ENCODE measurements at regions not wholly inside any gene's neighbourhood (a gene's known extent, or its start where the extent isn't known, plus 50 kb on each side); places are given as distances from the start of the nearest gene placed in this dataset.
"Not testable (repeated sequence)": the region's sequence is repeated elsewhere in the genome, so short reads cannot be mapped to it uniquely, and the experiment has no call there.

DNA sequence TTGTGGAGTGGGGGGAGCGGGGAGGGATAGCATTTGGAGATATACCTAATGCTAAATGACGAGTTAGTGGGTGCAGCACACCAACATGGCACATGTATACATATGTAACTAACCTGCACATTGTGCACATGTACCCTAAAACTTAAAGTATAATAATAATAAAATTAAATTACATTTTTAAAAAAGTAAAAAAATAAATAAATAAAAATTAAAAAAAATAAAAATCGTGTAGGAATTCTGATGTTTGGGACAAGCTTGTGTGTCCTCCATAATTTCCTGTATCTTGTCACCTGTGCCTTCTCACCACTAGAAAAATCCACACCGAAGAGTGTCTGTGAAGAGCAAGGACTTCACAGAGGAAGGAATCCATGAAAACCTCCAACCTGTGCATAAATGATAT is 400.5 kb upstream of the MGMT start:
- TF ChIP-seq, protein P1, sequence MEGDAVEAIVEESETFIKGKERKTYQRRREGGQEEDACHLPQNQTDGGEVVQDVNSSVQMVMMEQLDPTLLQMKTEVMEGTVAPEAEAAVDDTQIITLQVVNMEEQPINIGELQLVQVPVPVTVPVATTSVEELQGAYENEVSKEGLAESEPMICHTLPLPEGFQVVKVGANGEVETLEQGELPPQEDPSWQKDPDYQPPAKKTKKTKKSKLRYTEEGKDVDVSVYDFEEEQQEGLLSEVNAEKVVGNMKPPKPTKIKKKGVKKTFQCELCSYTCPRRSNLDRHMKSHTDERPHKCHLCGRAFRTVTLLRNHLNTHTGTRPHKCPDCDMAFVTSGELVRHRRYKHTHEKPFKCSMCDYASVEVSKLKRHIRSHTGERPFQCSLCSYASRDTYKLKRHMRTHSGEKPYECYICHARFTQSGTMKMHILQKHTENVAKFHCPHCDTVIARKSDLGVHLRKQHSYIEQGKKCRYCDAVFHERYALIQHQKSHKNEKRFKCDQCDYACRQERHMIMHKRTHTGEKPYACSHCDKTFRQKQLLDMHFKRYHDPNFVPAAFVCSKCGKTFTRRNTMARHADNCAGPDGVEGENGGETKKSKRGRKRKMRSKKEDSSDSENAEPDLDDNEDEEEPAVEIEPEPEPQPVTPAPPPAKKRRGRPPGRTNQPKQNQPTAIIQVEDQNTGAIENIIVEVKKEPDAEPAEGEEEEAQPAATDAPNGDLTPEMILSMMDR (IDR thresholded peaks at IDR 0.05), result not testable (repeated sequence)
- not testable (repeated sequence) for TF ChIP-seq POLR2AphosphoS5 (IDR thresholded peaks at IDR 0.05; ENCODE audit: insufficient read depth in 1 of 2, low read depth in 1 of 2)
